ENCODE measurements at regions not wholly inside any gene's neighbourhood (a gene's known extent, or its start where the extent isn't known, plus 50 kb on each side); places are given as distances from the start of the nearest gene placed in this dataset.

- CTCF ChIA-PET: no interaction called here
- POLR2A ChIA-PET: no interaction called here
- no peak for DNase-seq (ENCODE audit: extremely low spot score)
- TF ChIP-seq SUZ12 (IDR thresholded peaks at IDR 0.05) (no peak), SP1 (IDR thresholded peaks at IDR 0.05) (no peak), NFRKB (IDR thresholded peaks at IDR 0.05) (no peak), TARDBP (IDR thresholded peaks at IDR 0.05) (no peak)
Measured at GRCh38 chr18:6488956-6489355, 74.2 kb upstream of the L3MBTL4 start.

GRCh38 chr18:6489977-6490376, 75.3 kb upstream of the L3MBTL4 start:
- TF ChIP-seq CTBP1 (IDR thresholded peaks at IDR 0.05; ENCODE audit: borderline replicate concordance): no peak
- TF ChIP-seq SUZ12 (IDR thresholded peaks at IDR 0.05): no peak
- TF ChIP-seq FOXK2 (IDR thresholded peaks at IDR 0.05): no peak
- no peak for TF ChIP-seq ARNT (IDR thresholded peaks at IDR 0.05)
- TF ChIP-seq ELF4 (IDR thresholded peaks at IDR 0.05): no peak
- no peak for TF ChIP-seq FOXM1 (IDR thresholded peaks at IDR 0.05; ENCODE audit: borderline replicate concordance)
- TF ChIP-seq HDGF (IDR thresholded peaks at IDR 0.05; ENCODE audit: borderline replicate concordance): no peak
- TF ChIP-seq BHLHE40 (IDR thresholded peaks at IDR 0.05; ENCODE audit: borderline replicate concordance): no peak
- ChIA-PET CTCF (no interaction called here), POLR2A (no interaction called here)
- no peak for DNase-seq (ENCODE audit: extremely low spot score)

DNA sequence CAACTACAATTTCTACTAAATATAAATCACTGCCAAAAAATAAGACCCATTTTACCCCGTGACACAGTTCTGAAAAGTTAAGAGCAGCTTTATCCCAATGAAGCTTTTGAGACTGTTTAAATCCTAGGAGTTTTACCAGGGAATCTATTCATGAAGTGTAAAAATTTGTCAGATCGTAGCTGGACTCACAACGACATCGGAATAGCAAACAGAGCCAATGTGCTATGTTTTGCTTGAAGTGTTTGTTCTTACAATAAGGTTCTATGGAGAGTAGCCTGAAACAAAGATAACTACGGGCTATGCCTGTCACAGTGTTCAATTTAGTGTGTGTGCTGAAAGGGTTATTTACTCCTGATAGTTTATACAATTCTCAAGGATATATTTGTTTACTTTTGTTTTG, 78.5 kb upstream of the L3MBTL4 start:
- no peak for DNase-seq (ENCODE audit: extremely low spot score)
- CTCF ChIA-PET: no interaction called here
- TF ChIP-seq ZNF384 (IDR thresholded peaks at IDR 0.05) (no peak), FOXK2 (IDR thresholded peaks at IDR 0.05) (no peak), ELF4 (IDR thresholded peaks at IDR 0.05) (no peak), SP1 (IDR thresholded peaks at IDR 0.05) (no peak), LEF1 (IDR thresholded peaks at IDR 0.05; ENCODE audit: borderline replicate concordance) (no peak)
- TF ChIP-seq, protein P1, sequence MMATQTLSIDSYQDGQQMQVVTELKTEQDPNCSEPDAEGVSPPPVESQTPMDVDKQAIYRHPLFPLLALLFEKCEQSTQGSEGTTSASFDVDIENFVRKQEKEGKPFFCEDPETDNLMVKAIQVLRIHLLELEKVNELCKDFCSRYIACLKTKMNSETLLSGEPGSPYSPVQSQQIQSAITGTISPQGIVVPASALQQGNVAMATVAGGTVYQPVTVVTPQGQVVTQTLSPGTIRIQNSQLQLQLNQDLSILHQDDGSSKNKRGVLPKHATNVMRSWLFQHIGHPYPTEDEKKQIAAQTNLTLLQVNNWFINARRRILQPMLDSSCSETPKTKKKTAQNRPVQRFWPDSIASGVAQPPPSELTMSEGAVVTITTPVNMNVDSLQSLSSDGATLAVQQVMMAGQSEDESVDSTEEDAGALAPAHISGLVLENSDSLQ (IDR thresholded peaks at IDR 0.05): no peak
- POLR2A ChIA-PET: no interaction called here

GRCh38 chr18:6495536-6495935, 80.8 kb upstream of the L3MBTL4 start:
- POLR2A ChIA-PET: no interaction called here
- no peak for DNase-seq (ENCODE audit: extremely low spot score)
- CTCF ChIA-PET: interaction anchor here (0.6 kb wide), 1 partner anchor 608 kb away, joined by 4 read pairs; no protein-coding TSS in a partner anchor
- no peak for TF ChIP-seq BHLHE40 (IDR thresholded peaks at IDR 0.05; ENCODE audit: borderline replicate concordance)
- TF ChIP-seq, protein P1 (IDR thresholded peaks at IDR 0.05): no peak
- no peak for TF ChIP-seq SUZ12 (IDR thresholded peaks at IDR 0.05)

DNA sequence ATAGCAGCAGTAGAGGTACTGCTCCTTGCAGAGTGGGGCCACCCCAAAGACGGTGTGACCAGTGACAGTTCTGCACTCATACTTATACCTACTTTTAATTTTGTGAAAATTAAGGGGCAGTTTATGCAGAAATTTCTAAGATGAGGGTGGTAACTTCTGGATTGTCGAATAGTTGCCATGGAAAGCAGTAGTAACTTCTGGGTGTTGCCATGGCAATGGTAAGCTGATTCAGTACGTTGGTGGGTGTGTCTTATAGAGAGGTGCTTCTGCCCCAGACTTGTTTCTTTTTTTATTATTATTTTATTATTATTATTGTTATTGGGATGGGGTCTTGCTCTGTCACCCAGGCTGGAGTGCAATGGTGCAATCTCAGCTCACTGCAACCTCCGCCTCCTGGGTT, 82.8 kb upstream of the L3MBTL4 start:
- ChIA-PET CTCF (no interaction called here), POLR2A (no interaction called here)
- no peak for DNase-seq (ENCODE audit: extremely low spot score)
- TF ChIP-seq L3MBTL2 (conservative IDR thresholded peaks at IDR 0.05) (no peak), ZNF384 (IDR thresholded peaks at IDR 0.05) (no peak), SUZ12 (IDR thresholded peaks at IDR 0.05) (no peak), HDGF (IDR thresholded peaks at IDR 0.05; ENCODE audit: borderline replicate concordance) (no peak), CTBP1 (IDR thresholded peaks at IDR 0.05; ENCODE audit: borderline replicate concordance) (no peak), ELF4 (IDR thresholded peaks at IDR 0.05) (no peak), FOXK2 (IDR thresholded peaks at IDR 0.05) (no peak), TARDBP (IDR thresholded peaks at IDR 0.05) (no peak), BHLHE40 (IDR thresholded peaks at IDR 0.05; ENCODE audit: borderline replicate concordance) (no peak), NFRKB (IDR thresholded peaks at IDR 0.05) (no peak), SP1 (IDR thresholded peaks at IDR 0.05) (no peak), ARNT (IDR thresholded peaks at IDR 0.05) (no peak), FOXA1 (IDR thresholded peaks at IDR 0.05) (no peak), FOXM1 (IDR thresholded peaks at IDR 0.05; ENCODE audit: borderline replicate concordance) (no peak), LEF1 (IDR thresholded peaks at IDR 0.05; ENCODE audit: borderline replicate concordance) (no peak)
- TF ChIP-seq, protein P1 (IDR thresholded peaks at IDR 0.05): no peak

DNA sequence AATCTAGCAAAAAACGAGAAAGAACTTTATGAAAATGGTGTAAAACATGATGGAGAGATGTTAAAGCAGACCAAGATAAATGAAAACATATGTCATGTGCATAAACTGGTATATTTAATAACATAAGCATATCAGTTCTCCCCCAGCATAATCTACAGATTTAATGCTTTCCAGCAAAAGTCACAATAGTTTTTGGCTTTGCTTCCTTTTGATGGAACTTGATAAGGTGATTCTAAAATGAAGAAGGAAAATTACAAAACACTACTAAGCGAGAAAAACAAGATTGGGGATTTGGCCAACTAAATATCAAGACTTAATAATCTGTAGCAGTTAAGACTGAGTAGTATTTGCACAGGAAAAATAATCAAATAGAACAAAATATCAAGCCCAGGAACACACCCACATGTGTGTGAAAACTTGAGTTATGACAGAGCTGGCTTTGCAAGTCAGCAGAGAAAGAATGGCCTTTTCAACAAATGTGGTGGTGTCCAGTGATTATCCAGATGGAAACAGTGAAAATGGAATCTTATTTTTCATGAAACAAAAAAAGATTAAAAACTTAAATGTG, 83.7 kb upstream of the L3MBTL4 start:
- POLR2A ChIA-PET: no interaction called here
- no peak for DNase-seq (ENCODE audit: extremely low spot score)
- TF ChIP-seq BHLHE40 (IDR thresholded peaks at IDR 0.05; ENCODE audit: borderline replicate concordance) (no peak), CTBP1 (IDR thresholded peaks at IDR 0.05; ENCODE audit: borderline replicate concordance) (no peak), LEF1 (IDR thresholded peaks at IDR 0.05; ENCODE audit: borderline replicate concordance) (no peak), ARNT (IDR thresholded peaks at IDR 0.05) (no peak), TARDBP (IDR thresholded peaks at IDR 0.05) (no peak), NFRKB (IDR thresholded peaks at IDR 0.05) (no peak), HDGF (IDR thresholded peaks at IDR 0.05; ENCODE audit: borderline replicate concordance) (no peak), FOXA1 (IDR thresholded peaks at IDR 0.05) (no peak), SP1 (IDR thresholded peaks at IDR 0.05) (no peak), ELF4 (IDR thresholded peaks at IDR 0.05) (no peak), SUZ12 (IDR thresholded peaks at IDR 0.05) (no peak), FOXM1 (IDR thresholded peaks at IDR 0.05; ENCODE audit: borderline replicate concordance) (no peak)
- TF ChIP-seq, protein P1 (IDR thresholded peaks at IDR 0.05): no peak
- CTCF ChIA-PET: no interaction called here

Data from HEK293T (cell line).